ENCODE measurements at regions not wholly inside any gene's neighbourhood (a gene's known extent, or its start where the extent isn't known, plus 50 kb on each side); places are given as distances from the start of the nearest gene placed in this dataset.
"Not testable (repeated sequence)": the region's sequence is repeated elsewhere in the genome, so short reads cannot be mapped to it uniquely, and the experiment has no call there.

DNA sequence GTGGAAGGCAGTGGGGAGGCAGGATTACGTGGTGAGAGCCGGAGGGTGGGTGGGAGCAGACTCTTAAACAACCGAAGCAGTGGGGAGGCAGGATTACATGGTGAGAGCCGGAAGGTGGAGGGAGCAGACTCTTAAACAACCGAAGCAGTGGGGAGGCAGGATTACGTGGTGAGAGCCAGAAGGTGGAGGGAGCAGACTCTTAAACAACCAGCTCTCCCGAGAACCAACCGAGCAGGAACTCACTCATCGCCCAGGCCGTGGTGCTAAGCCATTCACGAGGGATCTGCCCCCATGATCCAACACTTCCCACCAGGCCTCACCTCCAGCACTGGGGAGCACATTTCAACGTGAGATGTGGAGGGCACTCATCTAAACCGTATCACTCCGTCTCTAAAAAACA, 87.7 kb downstream of the RTP5 start:
- no peak for DNase-seq (ENCODE audit: low spot score)

- no peak for DNase-seq (ENCODE audit: low spot score)
These were observed 89.5 kb downstream of the RTP5 start for GRCh38 chr2:241958818-241959545.

- DNase-seq (ENCODE audit: low spot score): no peak
These were observed 90.3 kb downstream of the RTP5 start for GRCh38 chr2:241959751-241960269.

GRCh38 chr2:241961454-241961853, 91.9 kb downstream of the RTP5 start:
- DNase-seq (ENCODE audit: low spot score): no peak

DNA sequence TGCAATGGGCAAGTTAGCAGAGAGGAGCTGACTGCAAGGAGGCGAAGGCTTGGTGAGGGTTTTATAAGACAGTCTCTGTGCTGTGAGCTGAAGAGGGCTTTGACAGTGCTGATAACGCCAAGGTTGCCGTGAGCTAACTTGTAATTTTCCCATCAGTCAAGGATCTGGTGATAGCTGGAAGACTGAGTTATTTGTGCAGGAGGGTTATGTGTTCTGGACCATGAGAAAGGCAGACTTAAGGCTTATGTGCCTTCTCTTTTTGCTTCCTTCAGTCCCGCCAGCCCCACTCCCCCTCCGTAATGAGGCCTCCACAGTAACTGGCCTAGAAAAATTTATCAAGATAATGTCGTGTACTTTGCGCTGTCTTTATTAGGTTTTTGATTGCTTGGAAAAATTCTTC, 94.6 kb downstream of the RTP5 start:
- no peak for DNase-seq (ENCODE audit: low spot score)

DNA sequence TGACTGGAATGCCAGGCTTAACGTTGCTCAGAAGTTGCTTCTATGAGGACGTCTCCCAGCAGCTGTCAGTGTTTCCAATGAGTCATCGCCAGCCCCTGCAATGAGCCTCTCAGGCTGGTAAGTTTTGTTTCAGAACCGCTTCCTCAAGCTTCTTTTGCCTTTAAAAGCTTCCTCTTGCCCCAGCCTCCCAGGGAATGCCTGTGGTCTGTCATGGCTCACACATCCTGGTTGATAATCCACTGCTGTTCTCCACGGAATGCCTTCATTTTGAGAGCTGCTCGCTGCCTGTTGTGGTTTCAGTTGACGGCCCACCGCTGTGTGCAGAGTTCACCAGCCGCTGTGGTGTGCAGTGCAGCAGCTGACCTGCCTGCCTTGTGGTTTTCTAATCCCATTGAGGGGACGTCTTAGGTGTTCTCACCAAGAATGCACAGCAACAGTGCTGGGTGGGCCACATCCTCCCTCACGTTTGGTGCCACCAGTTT, 96.4 kb downstream of the RTP5 start:
- peak; percentile 51 for DNase-seq (ENCODE audit: low spot score)

DNA sequence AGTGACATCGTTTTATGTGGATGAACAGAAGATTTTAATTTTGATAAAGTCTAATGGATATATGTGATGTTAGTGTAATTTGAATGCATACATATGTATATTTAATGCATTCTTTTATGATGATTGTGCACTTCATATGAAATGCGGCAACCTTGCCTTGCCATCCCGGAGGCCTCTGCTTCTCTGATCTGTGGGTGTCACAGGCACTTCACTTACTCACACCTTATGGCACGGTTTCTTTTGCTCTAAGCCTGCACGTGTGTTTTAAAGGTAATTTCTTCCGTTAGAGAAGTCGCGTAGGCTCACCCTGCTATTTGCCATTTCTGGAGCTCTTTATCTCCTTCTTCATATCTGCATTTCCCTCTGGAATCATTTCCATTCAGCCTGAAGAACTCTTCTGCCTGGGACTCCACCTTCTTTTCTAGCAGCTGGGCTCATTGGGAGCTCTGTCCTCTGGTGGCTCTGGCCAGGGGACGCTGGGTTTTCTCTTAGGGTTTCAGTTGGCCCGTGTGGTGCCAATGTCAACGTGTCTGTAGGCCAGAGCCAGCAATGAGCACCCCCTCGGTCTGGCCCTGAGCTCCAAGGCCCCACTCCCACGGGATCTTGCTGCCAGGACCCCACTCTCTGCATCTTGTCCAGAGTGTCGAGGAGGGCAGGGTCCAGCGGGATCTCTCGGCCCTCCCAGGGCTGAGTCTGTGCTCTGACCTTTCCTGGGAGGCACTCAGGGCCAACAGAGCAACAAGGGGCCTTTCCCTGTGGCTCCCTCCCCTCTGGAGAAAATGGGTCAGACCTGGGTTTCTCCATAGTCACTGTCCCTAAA, 97.3 kb downstream of the RTP5 start:
- no peak for DNase-seq (ENCODE audit: low spot score)

- no peak for DNase-seq (ENCODE audit: low spot score)
These were observed 98.1 kb downstream of the RTP5 start for GRCh38 chr2:241967467-241968144.

- no peak for DNase-seq (ENCODE audit: low spot score)
These were observed 98.9 kb downstream of the RTP5 start for GRCh38 chr2:241968417-241968816.

DNA sequence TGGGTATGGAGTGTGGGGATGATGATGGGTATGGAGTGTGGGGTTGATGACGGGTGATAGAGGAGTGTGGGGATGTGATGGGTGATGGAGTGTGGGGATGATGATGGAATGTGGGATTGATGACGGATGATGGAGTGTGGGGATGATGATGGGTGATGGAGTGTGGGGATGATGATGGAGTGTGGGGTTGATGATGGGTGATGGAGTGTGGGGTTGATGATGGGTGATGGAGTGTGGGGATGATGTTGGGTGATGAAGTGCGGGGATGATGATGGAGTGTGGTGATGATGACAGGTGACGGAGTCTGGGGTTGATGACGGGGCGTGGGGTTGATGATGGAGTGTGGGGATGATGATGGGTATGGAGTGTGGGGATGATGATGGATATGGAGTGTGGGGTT, 99.7 kb downstream of the RTP5 start:
- DNase-seq (ENCODE audit: low spot score): not testable (repeated sequence)

DNA sequence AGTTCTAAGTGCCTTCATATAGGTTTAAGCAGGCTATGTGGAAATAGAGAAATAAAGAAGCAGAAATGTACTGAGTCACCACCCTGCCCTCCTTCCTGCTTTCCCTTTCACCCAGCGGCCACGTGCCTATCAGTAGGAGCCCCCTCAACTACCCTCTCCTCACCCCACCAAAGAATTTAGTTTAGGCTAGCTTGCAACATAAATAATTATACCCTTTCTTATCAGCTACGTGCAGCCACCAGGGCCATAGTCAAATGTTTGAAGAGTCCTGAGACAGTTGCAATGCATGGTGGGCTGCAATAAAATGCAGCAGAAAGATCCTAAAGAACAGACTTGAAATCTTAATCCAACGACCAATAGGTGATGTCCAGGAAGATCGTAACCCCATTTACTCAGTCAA, 101.2 kb downstream of the RTP5 start:
- DNase-seq (ENCODE audit: low spot score): no peak

- no peak for DNase-seq (ENCODE audit: low spot score)
These were observed 104.6 kb downstream of the RTP5 start for GRCh38 chr2:241974096-241974495.

- DNase-seq (ENCODE audit: low spot score): no peak
These were observed 105.5 kb downstream of the RTP5 start for GRCh38 chr2:241974851-241975592.

GRCh38 chr2:241975593-241976284, 106.2 kb downstream of the RTP5 start:
- no peak for DNase-seq (ENCODE audit: low spot score)

DNA sequence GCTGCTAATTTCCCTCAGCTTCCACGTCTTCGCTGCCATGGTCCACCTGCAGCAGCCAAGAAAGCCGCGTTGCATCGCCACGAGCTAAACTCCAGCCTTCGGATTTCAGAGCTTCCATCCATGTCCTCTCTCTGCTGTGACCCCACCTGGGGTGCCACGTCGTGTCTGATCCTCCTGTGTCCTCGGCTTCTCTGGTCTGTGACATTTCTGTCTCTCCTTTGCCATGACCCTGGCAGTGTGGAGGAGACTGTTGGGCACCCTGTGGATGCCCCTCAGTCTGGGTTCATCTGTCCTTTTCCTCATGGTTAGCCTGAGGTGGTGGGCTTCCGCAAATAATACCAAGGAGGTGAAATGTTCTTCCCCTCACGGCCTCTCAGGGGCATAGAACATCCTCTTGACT, 106.8 kb downstream of the RTP5 start:
- no peak for DNase-seq (ENCODE audit: low spot score)

- DNase-seq (ENCODE audit: low spot score): no peak
These were observed 108.2 kb downstream of the RTP5 start for GRCh38 chr2:241977557-241978300.

DNA sequence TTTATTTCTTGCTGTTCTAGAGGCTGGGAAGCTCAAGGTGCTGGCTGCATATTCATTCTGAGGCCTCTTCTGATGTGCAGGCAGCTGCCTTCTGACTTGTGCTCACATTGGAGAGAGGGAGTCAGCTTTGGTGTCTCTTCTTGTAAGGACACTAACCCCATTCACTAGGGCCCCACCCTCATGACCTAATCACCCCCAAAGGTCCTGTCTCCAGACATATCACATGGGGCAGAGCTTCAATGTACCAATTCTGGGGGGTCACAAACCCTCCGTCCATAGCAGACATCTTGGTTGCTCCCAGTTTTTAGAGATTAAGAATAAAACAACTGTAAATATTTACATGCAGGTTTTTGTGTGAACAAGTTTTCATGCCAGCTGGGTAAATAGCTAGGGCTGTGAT, 109.1 kb downstream of the RTP5 start:
- no peak for DNase-seq (ENCODE audit: low spot score)

- DNase-seq (ENCODE audit: low spot score): no peak
These were observed 110.7 kb downstream of the RTP5 start for GRCh38 chr2:241980193-241980592.

- no peak for DNase-seq (ENCODE audit: low spot score)
These were observed 111.7 kb downstream of the RTP5 start for GRCh38 chr2:241981076-241981700.

Data from mucosa of gallbladder (tissue), 1 donor.